Neuron (in vitro differentiated cells): ENCODE measurements at regions not wholly inside any gene's neighbourhood (a gene's known extent, or its start where the extent isn't known, plus 50 kb on each side); places are given as distances from the start of the nearest gene placed in this dataset.

ENCODE experiments used
- H2AFZ ChIP-seq: one replicate; pipeline ENCODE4 v1.6.1; 2013; ENCODE audit warnings: low read depth, mild to moderate bottlenecking, inconsistent platforms, low read length, moderate library complexity
- H3K27me3 ChIP-seq: one replicate; pipeline ENCODE4 v1.6.1; 2013; ENCODE audit warnings: low read length; ENCODE audit not compliant: insufficient read depth
- H3K36me3 ChIP-seq: one replicate; pipeline ENCODE4 v1.6.1; 2013; ENCODE audit warnings: low read length; ENCODE audit not compliant: insufficient read depth
- H3K4me1 ChIP-seq: one replicate; pipeline ENCODE4 v1.6.1; 2013; ENCODE audit warnings: low read length; ENCODE audit not compliant: insufficient read depth
- H3K4me3 ChIP-seq: 2 replicates; pipeline ENCODE4 v1.5.1; 2013; ENCODE audit warnings: mild to moderate bottlenecking, low read length, moderate library complexity
- H3K9me3 ChIP-seq: one replicate; pipeline ENCODE4 v1.6.1; 2013; ENCODE audit warnings: low read length

DNA sequence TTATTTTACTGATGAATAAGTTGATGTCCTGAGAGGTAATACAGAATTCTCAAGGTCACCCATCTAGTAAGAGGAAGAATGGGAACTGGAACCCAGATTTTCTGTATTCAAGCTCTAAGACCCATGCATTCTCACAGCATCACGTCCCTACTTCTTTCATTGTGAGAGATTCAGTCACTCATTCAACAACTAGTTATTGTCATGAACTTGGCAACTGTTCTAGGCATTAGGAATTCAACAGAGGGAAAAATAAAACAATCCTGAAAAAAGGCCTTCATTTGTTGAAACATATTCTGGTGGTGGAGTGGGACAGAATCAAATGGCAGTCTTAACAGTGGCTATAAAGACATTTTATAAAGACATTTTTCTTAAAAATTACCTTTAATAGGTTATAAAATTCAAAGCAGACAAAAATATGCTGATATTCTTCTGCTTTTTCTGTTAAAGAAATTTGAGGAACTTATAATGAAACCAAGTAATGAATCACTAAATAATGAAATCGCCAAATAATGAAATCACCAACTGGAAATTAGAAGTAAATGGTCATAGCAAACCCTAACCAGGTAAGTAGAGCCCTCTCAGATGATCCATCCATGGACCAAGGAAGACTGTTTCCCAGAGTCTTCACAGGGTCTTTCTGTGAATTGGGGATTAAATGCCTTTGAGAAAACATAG is 136.5 kb upstream of the DPYD start:
- H3K9me3 ChIP-seq = no peaks in the 10 kb centered on the region
- peaks cover 6% of the 10 kb centered on the region for H3K4me1 ChIP-seq
- H3K4me3 ChIP-seq = no peak overlapping the region
- no peaks in the 10 kb centered on the region for H3K36me3 ChIP-seq
- H3K27me3 ChIP-seq = no peaks in the 10 kb centered on the region
- no peak overlapping the region for H2AFZ ChIP-seq

DNA sequence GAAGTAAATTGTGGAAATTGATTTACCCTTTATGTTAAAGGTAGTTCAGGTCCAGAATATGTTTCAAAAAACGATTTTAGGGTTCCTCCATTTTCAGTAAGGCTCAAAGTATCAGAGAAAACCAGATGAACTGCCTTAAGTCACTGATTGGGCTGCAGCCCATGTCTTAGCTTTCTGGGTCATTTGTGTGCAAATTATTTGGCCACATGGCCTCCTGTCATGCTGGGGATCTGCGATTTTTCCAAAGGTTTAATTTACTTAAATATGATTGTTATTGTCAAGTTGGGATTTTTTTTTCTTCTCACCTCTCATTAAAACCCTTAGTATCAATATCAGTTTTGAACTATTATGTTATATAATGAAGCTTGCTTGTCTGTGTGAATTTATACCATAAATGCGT is 135.9 kb upstream of the DPYD start:
- Histone ChIP-seq H3K9me3 (no peaks in the 10 kb centered on the region), H2AFZ (no peak overlapping the region), H3K36me3 (no peaks in the 10 kb centered on the region), H3K4me1 (peaks cover 6% of the 10 kb centered on the region), H3K27me3 (no peaks in the 10 kb centered on the region), H3K4me3 (no peak overlapping the region)

DNA sequence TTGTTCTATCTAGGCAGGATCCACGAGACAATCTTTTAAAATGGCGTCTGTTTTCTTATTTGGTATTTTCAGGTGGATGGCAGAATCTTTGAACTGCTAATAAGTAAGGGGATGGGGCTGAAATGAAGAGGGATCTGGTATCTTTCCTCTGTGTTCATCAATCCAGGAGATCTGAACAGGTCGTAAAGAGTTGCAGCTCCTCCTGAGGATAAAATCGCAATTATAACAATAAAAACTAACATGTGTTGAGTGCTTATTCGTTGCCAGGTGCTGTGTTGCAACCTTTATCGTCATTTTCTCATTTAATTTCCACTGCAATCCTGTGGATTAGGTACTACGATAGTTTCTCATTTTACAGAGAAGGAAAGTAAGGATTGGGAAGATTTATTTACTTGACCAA is 134.6 kb upstream of the DPYD start:
- no peaks in the 10 kb centered on the region for H3K9me3 ChIP-seq
- no peak overlapping the region for H2AFZ ChIP-seq
- H3K27me3 ChIP-seq = no peaks in the 10 kb centered on the region
- peaks cover 6% of the 10 kb centered on the region for H3K4me1 ChIP-seq
- H3K4me3 ChIP-seq = no peak overlapping the region
- H3K36me3 ChIP-seq = no peaks in the 10 kb centered on the region

DNA sequence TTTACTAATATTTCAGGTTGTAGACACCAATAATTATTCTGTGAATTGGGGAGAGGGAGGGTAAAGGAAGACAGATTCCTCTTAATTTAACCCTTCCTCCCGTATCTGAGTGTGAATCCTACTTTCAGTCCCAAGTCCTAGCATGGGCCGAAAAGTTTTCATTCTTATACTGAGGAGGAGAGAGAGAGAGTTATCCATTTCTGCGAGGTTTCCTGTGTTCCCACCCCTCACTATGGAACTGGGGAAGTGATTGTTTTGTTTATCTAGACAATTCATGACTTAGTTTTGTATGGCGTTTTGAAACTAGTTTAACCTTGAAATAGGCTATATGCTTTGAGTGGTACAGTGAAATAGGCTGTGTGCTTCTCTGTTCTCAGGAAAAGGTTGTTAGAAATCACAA is 134.0 kb upstream of the DPYD start:
- Histone ChIP-seq H3K27me3 (no peaks in the 10 kb centered on the region), H2AFZ (no peak overlapping the region), H3K4me3 (peak overlapping the region; percentile 31)

DNA sequence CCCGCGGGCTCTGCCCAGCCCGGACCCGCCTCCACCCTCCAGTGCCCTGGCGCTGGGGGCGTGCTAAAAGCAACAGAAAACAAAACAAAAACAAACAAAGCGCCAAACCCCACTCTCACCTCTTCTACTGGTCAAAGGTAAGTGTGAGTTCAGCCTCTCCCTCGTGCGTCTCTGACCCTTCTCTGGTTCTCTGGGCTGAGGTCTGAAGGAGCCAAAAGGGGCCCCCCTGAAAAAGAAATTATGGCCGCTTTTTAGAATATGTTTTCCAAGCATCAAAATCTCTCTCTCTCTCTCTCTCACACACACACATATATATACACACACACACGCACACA is 133.5 kb upstream of the DPYD start:
- H3K4me1 ChIP-seq = no peaks in the 10 kb centered on the region
- H3K9me3 ChIP-seq = no peaks in the 10 kb centered on the region
- peak overlapping the region; percentile 31 for H3K4me3 ChIP-seq
- H3K36me3 ChIP-seq = no peaks in the 10 kb centered on the region
- H3K27me3 ChIP-seq = no peaks in the 10 kb centered on the region
- H2AFZ ChIP-seq = no peak overlapping the region

More for the DNA sequence above, 134.0 kb upstream of the DPYD start:
- Histone ChIP-seq H3K4me1 (peaks cover 3% of the 10 kb centered on the region), H3K9me3 (no peaks in the 10 kb centered on the region), H3K36me3 (no peaks in the 10 kb centered on the region)

DNA sequence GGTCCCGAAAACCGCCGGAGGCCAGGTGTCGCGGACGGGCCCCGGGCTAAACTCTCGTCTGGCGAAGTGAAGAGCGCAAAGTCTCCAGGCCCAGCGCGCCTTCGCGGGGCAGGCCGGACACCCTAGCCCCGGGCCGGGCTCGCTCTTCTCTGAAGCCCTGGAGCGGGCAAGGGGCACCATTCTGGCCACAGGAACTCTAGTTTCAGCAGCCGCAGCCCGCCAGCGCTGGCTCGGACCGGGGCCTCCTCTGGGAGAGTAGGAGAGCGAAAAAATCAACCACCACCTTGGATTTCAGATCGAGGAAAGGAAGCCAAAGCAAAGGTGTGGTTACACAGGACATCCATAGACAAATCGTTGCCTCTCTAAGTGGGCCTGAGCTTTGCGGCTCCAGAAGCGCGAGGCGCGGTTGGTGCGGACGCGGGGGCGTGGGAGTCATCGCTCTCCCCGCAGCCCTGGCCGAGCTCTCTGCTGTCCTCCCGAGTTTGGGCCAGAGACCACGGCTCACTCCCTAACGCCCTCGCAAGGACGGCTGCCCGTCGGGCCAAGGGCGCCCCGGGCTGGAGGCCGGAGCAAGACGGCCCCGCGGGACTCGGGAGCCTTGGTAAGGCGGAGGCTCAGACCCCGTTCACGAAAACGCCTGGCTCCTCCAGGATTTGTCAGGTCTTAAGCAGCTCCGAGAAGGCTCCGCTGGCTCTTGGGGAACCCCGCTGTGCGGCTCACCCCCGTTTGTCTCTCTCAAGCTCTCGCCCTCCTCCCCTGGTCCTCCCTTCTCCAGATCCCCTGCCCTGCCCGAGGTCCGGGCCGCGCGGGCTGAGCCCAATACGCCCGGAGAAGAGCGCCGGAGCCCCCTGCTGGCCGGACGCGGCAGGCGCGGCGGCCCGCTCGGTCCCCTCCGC is 132.9 kb upstream of the DPYD start:
- Histone ChIP-seq H2AFZ (peak overlapping the region; percentile 39), H3K4me1 (peaks cover 5% of the 10 kb centered on the region), H3K27me3 (no peaks in the 10 kb centered on the region), H3K36me3 (no peaks in the 10 kb centered on the region), H3K9me3 (no peaks in the 10 kb centered on the region), H3K4me3 (peak overlapping the region; percentile 45)

DNA sequence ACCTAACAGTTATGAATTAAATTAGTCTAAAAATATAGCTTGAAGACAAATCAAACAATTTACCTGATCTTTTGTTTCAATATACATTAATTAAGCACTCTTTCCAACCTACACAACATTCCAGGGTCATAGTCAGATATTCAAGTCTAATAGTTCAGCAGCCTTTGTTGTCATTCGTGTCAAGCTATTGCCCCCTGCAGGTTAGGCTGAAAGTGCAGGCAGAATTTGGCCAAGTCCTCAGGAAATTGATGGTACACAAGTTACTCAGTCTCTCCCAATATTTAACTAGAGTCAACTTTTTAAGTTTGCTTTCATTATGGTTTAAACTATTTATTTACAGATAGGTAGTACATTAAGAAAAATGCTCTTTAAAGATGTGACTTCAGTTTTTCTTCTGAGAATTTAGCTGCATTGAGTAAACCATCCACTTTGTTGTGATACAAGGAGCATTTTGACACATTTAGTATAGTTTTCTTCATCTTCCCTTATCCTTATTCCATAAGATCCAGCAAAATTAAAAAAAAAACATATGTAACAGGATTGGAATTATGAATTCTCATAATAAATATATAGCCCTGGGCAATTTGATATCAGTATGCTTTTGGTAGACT is 130.3 kb upstream of the DPYD start:
- H3K36me3 ChIP-seq = no peaks in the 10 kb centered on the region
- H3K27me3 ChIP-seq = peaks cover 2% of the 10 kb centered on the region
- no peak overlapping the region for H2AFZ ChIP-seq
- peaks cover 9% of the 10 kb centered on the region for H3K4me1 ChIP-seq
- no peaks in the 10 kb centered on the region for H3K9me3 ChIP-seq
- H3K4me3 ChIP-seq = no peak overlapping the region

DNA sequence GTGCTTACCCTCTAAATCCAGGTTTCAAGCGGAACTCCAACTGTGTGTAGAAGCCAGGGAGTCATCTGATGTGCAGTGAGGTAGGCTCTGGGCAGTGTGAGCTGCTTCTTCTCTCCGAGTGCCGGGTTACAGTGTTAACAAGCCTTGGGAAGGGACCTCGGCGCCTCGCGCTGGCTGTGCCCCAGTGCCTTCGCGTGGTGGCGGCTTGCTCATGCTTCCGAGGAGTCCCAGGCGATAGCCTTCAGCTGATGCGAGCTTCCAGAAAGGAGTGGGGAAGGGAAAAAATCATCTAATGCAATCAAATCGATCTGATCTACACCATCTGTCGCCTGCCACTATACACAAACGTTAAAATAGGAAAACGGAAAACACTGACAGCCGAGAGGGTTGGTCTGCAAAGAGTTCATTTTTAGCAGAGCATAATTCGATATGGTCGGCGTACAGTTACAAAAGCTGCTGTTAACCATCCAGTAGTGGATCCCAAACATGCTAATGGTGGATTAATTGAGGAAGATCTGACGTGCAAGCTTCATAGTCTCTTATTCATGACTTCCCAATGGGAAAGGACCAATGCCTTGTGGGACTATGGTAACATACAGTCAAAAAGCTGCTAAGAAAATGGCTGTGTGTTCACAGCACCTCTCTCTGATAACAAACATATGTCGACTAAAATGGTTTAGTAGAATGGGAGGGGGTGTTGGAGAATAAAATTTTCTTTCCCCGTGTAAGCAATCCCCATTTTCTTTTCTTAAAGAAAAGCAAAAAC is 128.7 kb upstream of the DPYD start:
- Histone ChIP-seq H3K9me3 (no peaks in the 10 kb centered on the region), H2AFZ (peak overlapping the region; percentile 24), H3K4me1 (peaks cover 13% of the 10 kb centered on the region), H3K4me3 (peak overlapping the region; percentile 47), H3K27me3 (peaks cover 2% of the 10 kb centered on the region), H3K36me3 (no peaks in the 10 kb centered on the region)

DNA sequence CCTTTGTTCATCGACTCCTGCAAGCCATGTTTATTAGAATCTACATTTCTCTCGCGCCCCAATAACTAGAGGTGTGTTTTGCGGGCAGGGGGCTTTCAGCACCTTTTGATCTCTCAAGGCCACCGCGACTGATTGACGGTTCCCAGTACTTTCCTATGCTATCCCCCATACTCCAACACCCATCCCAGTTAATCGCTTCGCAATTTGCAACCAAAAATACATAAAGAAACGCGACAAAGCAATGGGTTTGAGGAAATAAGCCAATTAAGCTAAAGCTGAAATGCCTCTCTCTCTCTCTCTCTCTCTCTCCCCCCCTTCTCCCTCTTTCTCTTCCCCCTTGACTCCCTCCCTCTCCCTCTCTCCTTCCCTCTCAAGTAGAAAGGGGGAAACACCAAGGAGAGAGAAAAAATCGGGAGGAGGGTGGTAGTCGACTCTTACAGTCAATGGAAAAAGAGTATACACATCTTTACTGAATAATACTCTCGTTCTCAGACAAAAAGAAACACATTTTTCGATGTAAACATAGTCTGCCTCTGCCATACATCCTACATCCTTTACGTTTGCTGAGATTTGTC is 128.0 kb upstream of the DPYD start:
- Histone ChIP-seq H3K4me3 (peak overlapping the region; percentile 47), H3K27me3 (peaks cover 2% of the 10 kb centered on the region)

DNA sequence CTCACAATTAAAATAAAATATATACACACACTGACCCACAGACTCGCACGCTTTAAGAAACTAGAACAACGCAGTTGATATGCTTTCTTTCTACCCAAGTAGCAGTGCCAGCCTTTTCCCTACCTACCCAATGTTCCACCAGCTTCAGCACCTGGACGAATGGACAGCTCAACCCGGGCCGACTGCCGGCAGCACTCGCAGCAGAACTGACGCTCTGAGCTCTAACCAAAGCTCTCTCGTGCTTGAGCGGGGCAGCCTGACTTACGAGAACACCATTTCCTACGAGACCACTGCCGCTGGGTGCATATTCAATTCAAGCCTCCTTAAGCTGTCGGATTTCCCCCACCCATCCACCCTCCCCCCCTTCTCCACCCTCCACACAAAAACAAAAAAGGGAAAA is 127.4 kb upstream of the DPYD start:
- peaks cover 2% of the 10 kb centered on the region for H3K27me3 ChIP-seq
- H3K9me3 ChIP-seq = no peaks in the 10 kb centered on the region
- H3K4me3 ChIP-seq = peak overlapping the region; percentile 47
- H3K36me3 ChIP-seq = no peaks in the 10 kb centered on the region
- H3K4me1 ChIP-seq = peaks cover 21% of the 10 kb centered on the region
- no peak overlapping the region for H2AFZ ChIP-seq

More for the DNA sequence above, 128.0 kb upstream of the DPYD start:
- H3K9me3 ChIP-seq = no peaks in the 10 kb centered on the region
- peaks cover 15% of the 10 kb centered on the region for H3K4me1 ChIP-seq
- H2AFZ ChIP-seq = peak overlapping the region; percentile 24
- H3K36me3 ChIP-seq = no peaks in the 10 kb centered on the region

DNA sequence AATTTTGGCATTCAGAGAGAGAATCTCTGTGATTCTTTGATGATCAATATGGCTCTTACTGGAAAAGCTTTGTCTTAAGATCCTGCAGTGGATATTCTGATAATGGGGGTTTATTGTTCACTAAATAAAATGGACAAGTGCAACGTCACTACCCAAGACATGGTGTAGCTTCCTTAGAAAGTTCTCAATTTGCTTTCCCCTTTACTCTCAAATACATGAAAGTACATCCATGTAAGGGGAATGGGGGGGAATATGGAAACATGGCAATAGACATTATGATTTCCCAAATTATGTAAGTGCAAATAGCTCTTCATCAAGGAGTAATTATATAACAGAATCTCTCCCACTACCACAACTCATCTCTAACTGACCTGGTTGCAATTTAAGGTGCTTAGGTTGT is 126.3 kb upstream of the DPYD start:
- Histone ChIP-seq H3K36me3 (no peaks in the 10 kb centered on the region), H3K4me1 (peaks cover 22% of the 10 kb centered on the region), H3K9me3 (no peaks in the 10 kb centered on the region), H2AFZ (no peak overlapping the region), H3K4me3 (peak overlapping the region; percentile 47), H3K27me3 (peaks cover 2% of the 10 kb centered on the region)

DNA sequence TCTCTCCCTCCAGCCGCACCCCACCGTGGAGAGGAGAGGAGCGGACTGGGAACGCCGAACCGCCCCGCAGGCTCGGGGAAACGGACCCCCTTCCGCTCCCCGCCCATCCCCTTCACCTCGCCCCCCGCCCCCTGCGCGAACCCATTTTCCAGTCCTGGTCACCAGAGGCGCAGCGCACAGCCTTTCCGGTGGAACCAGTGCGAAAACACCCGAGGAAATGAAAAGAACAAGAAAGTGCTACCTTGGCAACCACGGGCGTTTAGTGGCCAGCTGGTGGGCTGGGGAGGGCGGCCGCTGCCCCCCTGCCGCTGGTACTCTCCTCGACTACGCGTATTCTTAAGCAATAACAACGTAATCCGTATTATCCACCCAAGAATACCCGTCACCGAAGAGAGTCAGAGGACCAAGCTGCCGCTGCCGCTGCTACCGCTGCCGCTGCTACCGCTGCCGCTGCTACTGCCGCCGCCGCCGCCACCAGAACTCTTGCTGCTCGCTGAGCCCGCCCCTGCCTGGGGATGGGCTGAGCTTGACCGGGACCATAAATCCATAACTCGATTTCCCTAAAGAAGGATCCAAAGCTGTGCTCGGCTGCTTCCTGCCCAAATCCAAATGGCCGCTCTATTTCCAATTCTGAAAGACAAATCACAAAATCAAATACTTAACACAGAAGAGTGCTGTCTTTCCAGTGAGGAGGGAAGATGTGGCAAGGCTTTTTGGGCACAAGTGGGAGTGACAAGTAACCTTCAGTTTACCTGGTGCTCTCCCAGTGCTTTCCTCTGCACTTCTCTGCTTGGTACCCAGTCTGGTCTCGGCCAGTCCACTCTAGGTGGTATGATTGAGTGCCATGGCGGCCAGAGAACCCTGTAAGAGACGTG is 125.2 kb upstream of the DPYD start:
- Histone ChIP-seq H3K27me3 (peaks cover 2% of the 10 kb centered on the region), H3K9me3 (no peaks in the 10 kb centered on the region), H3K4me1 (peaks cover 22% of the 10 kb centered on the region), H2AFZ (peak overlapping the region; percentile 52), H3K36me3 (no peaks in the 10 kb centered on the region), H3K4me3 (peak overlapping the region; percentile 57)
